Heart left ventricle (tissue), 13 donors: ENCODE measurements at regions not wholly inside any gene's neighbourhood (a gene's known extent, or its start where the extent isn't known, plus 50 kb on each side); places are given as distances from the start of the nearest gene placed in this dataset.

ENCODE experiments used
- CTCF ChIP-seq, 12 donors: fragments of 200-600 bp; sonication (generic) in 4 of 12; IDR thresholded peaks; one replicate each; pipeline versions ENCODE4 v1.5.0 to v1.8.0; 2018 to 2022; ENCODE audit warnings: antibody characterized with exemption in 12 of 12, mild to moderate bottlenecking in 5 of 12
- POLR2A ChIP-seq, 2 donors: fragments of 450-650 bp; IDR thresholded peaks; one replicate each; pipeline ENCODE4 v1.6.1; 2017; ENCODE audit warnings: antibody characterized with exemption in 2 of 2, mild to moderate bottlenecking in 2 of 2, moderate library complexity in 2 of 2
- donor health status: ischemic (EF 13 %, LVEDD 7.1; RV severe dilation, severe dysfunction).
- donor health status: DM: no; HTN: yes; CAD: no.
- donor health status: DM: no; HTN: no; CAD: no.
- donor health status: ischemic (EF 25% LVEDD 6.9; RV normal size, moderate dysfunction).
- donor health status: ischemic (EF 25% LVEDD 5.7; RV mildly dilated, moderate dysfunction).
- donor health status: ischemic (EF 35%, LVEDD 5.7; RV mildly dilated, moderate dysfunction).
- donor health status: nonischemic (EF 11% LVEDD 7.7; RV severe dilation, severe dysfunction).
- donor health status: DM: yes; HTN: yes; CAD: no.
- donor health status: PGD.
- donor health status: ischemic (EF 29% LVEDD 5.4; RV normal size, mild dysfunction).
- donor health status: nonischemic (EF 23%, LVEDD 6.1; RV moderate dilation, normal function).

GRCh38 chr9:75448281-75448680 lies 360.0 kb downstream of the OSTF1 start:
- no peak for TF ChIP-seq CTCF (IDR thresholded peaks at IDR 0.05)
- no peak for TF ChIP-seq POLR2A (IDR thresholded peaks at IDR 0.05)
